ENCODE measurements at regions not wholly inside any gene's neighbourhood (a gene's known extent, or its start where the extent isn't known, plus 50 kb on each side); places are given as distances from the start of the nearest gene placed in this dataset.

DNA sequence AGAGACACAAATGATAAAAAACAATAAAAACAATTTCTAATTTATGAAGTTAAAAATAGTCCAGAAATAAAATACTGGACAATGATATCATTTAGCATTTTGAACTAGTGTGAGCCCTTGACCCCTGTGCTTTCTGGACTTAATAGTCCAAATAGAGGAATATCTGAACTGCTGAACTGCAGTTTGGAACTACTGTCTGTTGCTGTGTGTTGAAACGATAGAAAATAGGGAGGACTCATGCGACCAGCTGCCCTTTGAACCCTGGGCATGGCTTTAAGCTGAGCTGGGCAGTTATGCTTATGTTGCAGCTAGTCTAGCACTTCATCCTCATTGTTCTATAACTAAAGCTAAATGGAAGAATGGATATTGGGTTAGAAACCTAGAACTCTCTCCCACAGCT is 99.5 kb downstream of the FMR1NB start:
- Histone ChIP-seq H3K9me2 (ENCODE audit: insufficient read depth, low read length) (no peaks in the 10 kb centered on the region), H3K27ac (ENCODE audit: low read length) (no peak overlapping the region), H3K9me3 (ENCODE audit: low read length) (no peaks in the 10 kb centered on the region), H3K4me3 (ENCODE audit: low read length) (no peak overlapping the region), H3K4me2 (ENCODE audit: low read length) (no peak overlapping the region), H3K79me2 (replicated peaks; ENCODE audit: insufficient read depth, low read length) (no peaks in the 10 kb centered on the region), H3K27me3 (ENCODE audit: insufficient read depth, low read depth, low read length) (no peaks in the 10 kb centered on the region), H4K20me1 (ENCODE audit: insufficient read depth) (no peaks in the 10 kb centered on the region), H2AFZ (ENCODE audit: low read depth, low read length) (no peak overlapping the region), H3F3A (ENCODE audit: insufficient read depth, low read length, poor library complexity, severe bottlenecking) (no peaks in the 10 kb centered on the region), H3K36me3 (ENCODE audit: insufficient read depth, low read length) (no peaks in the 10 kb centered on the region), H3K9ac (ENCODE audit: low read length) (no peak overlapping the region)
- TF ChIP-seq, protein P1, sequence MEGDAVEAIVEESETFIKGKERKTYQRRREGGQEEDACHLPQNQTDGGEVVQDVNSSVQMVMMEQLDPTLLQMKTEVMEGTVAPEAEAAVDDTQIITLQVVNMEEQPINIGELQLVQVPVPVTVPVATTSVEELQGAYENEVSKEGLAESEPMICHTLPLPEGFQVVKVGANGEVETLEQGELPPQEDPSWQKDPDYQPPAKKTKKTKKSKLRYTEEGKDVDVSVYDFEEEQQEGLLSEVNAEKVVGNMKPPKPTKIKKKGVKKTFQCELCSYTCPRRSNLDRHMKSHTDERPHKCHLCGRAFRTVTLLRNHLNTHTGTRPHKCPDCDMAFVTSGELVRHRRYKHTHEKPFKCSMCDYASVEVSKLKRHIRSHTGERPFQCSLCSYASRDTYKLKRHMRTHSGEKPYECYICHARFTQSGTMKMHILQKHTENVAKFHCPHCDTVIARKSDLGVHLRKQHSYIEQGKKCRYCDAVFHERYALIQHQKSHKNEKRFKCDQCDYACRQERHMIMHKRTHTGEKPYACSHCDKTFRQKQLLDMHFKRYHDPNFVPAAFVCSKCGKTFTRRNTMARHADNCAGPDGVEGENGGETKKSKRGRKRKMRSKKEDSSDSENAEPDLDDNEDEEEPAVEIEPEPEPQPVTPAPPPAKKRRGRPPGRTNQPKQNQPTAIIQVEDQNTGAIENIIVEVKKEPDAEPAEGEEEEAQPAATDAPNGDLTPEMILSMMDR (IDR thresholded peaks at IDR 0.05; ENCODE audit: poor library complexity, severe bottlenecking), result no peak
- TF ChIP-seq EZH2 (IDR thresholded peaks at IDR 0.05; ENCODE audit: borderline replicate concordance, insufficient read depth, low read length, poor library complexity, severe bottlenecking) (no peak), SMC3 (conservative IDR thresholded peaks at IDR 0.05; ENCODE audit: poor library complexity) (no peak), EP300 (conservative IDR thresholded peaks at IDR 0.05; ENCODE audit: poor library complexity, severe bottlenecking) (no peak), MXI1 (conservative IDR thresholded peaks at IDR 0.05; ENCODE audit: poor library complexity, severe bottlenecking) (no peak), TAF1 (IDR thresholded peaks at IDR 0.05; ENCODE audit: low read depth) (no peak), POLR2AphosphoS5 (IDR thresholded peaks at IDR 0.05) (no peak), RAD21 (conservative IDR thresholded peaks at IDR 0.05) (no peak)
- TF ChIP-seq, protein P2, sequence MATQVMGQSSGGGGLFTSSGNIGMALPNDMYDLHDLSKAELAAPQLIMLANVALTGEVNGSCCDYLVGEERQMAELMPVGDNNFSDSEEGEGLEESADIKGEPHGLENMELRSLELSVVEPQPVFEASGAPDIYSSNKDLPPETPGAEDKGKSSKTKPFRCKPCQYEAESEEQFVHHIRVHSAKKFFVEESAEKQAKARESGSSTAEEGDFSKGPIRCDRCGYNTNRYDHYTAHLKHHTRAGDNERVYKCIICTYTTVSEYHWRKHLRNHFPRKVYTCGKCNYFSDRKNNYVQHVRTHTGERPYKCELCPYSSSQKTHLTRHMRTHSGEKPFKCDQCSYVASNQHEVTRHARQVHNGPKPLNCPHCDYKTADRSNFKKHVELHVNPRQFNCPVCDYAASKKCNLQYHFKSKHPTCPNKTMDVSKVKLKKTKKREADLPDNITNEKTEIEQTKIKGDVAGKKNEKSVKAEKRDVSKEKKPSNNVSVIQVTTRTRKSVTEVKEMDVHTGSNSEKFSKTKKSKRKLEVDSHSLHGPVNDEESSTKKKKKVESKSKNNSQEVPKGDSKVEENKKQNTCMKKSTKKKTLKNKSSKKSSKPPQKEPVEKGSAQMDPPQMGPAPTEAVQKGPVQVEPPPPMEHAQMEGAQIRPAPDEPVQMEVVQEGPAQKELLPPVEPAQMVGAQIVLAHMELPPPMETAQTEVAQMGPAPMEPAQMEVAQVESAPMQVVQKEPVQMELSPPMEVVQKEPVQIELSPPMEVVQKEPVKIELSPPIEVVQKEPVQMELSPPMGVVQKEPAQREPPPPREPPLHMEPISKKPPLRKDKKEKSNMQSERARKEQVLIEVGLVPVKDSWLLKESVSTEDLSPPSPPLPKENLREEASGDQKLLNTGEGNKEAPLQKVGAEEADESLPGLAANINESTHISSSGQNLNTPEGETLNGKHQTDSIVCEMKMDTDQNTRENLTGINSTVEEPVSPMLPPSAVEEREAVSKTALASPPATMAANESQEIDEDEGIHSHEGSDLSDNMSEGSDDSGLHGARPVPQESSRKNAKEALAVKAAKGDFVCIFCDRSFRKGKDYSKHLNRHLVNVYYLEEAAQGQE (IDR thresholded peaks at IDR 0.05; ENCODE audit: borderline replicate concordance), result no peak

DNA sequence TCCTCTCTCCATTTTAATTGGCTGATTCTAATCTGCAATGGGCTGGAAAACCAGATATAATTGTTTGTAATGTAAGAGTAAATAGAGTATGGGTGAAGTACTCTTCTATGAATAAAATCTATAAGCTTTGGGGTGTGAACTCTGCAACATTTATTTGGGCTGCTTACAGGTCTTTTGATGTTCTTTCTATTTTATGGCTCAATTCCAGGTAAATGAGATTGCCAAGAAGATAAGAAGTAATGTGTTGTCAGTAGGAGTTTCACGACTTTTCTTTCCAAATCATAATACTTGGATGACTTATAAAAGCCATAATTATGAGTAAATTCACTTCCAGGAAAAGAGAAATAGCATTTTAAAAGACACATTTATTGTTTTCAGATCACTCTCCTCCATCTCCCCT is 103.5 kb downstream of the FMR1NB start:
- no peaks in the 10 kb centered on the region for H3F3A ChIP-seq (ENCODE audit: insufficient read depth, low read length, poor library complexity, severe bottlenecking)
- no peak overlapping the region for H3K4me2 ChIP-seq (ENCODE audit: low read length)
- H3K79me2 ChIP-seq (replicated peaks; ENCODE audit: insufficient read depth, low read length), result no peaks in the 10 kb centered on the region
- no peak overlapping the region for H2AFZ ChIP-seq (ENCODE audit: low read depth, low read length)
- no peaks in the 10 kb centered on the region for H3K9me2 ChIP-seq (ENCODE audit: insufficient read depth, low read length)
- H3K27me3 ChIP-seq (ENCODE audit: insufficient read depth, low read depth, low read length), result no peaks in the 10 kb centered on the region
- H4K20me1 ChIP-seq (ENCODE audit: insufficient read depth), result no peaks in the 10 kb centered on the region
- no peak overlapping the region for H3K9ac ChIP-seq (ENCODE audit: low read length)
- no peaks in the 10 kb centered on the region for H3K36me3 ChIP-seq (ENCODE audit: insufficient read depth, low read length)
- TF ChIP-seq, protein P2 (IDR thresholded peaks at IDR 0.05; ENCODE audit: borderline replicate concordance), result no peak
- TF ChIP-seq EZH2 (IDR thresholded peaks at IDR 0.05; ENCODE audit: borderline replicate concordance, insufficient read depth, low read length, poor library complexity, severe bottlenecking), result no peak
- TF ChIP-seq RAD21 (conservative IDR thresholded peaks at IDR 0.05), result no peak
- TF ChIP-seq POLR2AphosphoS5 (IDR thresholded peaks at IDR 0.05), result no peak
- no peak for TF ChIP-seq EP300 (conservative IDR thresholded peaks at IDR 0.05; ENCODE audit: poor library complexity, severe bottlenecking)
- TF ChIP-seq, protein P1 (IDR thresholded peaks at IDR 0.05; ENCODE audit: poor library complexity, severe bottlenecking), result no peak
- no peak for TF ChIP-seq SMC3 (conservative IDR thresholded peaks at IDR 0.05; ENCODE audit: poor library complexity)
- no peak for TF ChIP-seq MXI1 (conservative IDR thresholded peaks at IDR 0.05; ENCODE audit: poor library complexity, severe bottlenecking)
- TF ChIP-seq TAF1 (IDR thresholded peaks at IDR 0.05; ENCODE audit: low read depth), result no peak
- H3K4me3 ChIP-seq (ENCODE audit: low read length), result no peak overlapping the region
- H3K9me3 ChIP-seq (ENCODE audit: low read length), result no peaks in the 10 kb centered on the region
- H3K27ac ChIP-seq (ENCODE audit: low read length), result no peak overlapping the region

Measured in neural cell (in vitro differentiated cells).